ENCODE measurements at regions not wholly inside any gene's neighbourhood (a gene's known extent, or its start where the extent isn't known, plus 50 kb on each side); places are given as distances from the start of the nearest gene placed in this dataset.

- DNase-seq (ENCODE audit: extremely low read depth, low read depth) = no peak
- no peak for TF ChIP-seq CTCF (IDR thresholded peaks at IDR 0.05; ENCODE audit: low read depth, low read length, missing control alignments)
- no peak overlapping the region for H3K4me3 ChIP-seq (replicated peaks; ENCODE audit: low read depth, low read length)
These were observed 51.5 kb upstream of the PTPRT start for GRCh38 chr20:43241057-43241702.
